AG09319 (cell line): ENCODE measurements at regions not wholly inside any gene's neighbourhood (a gene's known extent, or its start where the extent isn't known, plus 50 kb on each side); places are given as distances from the start of the nearest gene placed in this dataset.

Source experiments
- DNase-seq: peaks from one replicate; pipeline ENCODE4 v3.0.0-alpha.2; 2010; ENCODE audit warnings: low read depth; ENCODE audit errors: extremely low read depth
- TF ChIP-seq, protein P1 (sequence below): IDR thresholded peaks from 2 replicates; pipeline ENCODE4 v1.5.1; 2011; ENCODE audit warnings: low read depth, mild to moderate bottlenecking, inconsistent platforms, low read length, moderate library complexity

- DNase-seq = no peak
Observed at GRCh38 chr12:40505327-40505726, 186.9 kb upstream of the CNTN1 start.

DNA sequence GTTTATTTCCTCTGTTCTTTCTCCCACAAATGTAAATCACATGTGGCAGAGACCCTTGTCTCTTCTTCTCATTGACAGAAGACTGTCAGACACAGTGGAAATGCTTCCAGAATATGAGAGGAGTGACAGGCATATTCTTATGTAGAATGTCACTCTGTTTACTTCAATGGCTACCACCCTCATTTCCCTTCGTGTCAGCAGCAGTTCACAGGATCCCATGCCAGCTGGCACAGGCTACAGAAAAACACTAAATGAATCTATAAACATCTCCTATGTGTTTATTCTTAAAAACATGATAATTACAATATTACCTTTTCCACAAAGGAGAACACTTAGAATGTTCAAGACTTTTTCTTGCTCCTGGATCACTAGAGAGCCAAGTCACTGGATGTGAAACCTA lies 183.8 kb upstream of the CNTN1 start:
- DNase-seq = no peak
- TF ChIP-seq, protein P1, sequence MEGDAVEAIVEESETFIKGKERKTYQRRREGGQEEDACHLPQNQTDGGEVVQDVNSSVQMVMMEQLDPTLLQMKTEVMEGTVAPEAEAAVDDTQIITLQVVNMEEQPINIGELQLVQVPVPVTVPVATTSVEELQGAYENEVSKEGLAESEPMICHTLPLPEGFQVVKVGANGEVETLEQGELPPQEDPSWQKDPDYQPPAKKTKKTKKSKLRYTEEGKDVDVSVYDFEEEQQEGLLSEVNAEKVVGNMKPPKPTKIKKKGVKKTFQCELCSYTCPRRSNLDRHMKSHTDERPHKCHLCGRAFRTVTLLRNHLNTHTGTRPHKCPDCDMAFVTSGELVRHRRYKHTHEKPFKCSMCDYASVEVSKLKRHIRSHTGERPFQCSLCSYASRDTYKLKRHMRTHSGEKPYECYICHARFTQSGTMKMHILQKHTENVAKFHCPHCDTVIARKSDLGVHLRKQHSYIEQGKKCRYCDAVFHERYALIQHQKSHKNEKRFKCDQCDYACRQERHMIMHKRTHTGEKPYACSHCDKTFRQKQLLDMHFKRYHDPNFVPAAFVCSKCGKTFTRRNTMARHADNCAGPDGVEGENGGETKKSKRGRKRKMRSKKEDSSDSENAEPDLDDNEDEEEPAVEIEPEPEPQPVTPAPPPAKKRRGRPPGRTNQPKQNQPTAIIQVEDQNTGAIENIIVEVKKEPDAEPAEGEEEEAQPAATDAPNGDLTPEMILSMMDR = no peak

More at GRCh38 chr12:40505327-40505726, 186.9 kb upstream of the CNTN1 start:
- TF ChIP-seq, protein P1 = no peak

- no peak for DNase-seq
- TF ChIP-seq, protein P1 = no peak
Observed at GRCh38 chr12:40511341-40511740, 180.9 kb upstream of the CNTN1 start.

DNA sequence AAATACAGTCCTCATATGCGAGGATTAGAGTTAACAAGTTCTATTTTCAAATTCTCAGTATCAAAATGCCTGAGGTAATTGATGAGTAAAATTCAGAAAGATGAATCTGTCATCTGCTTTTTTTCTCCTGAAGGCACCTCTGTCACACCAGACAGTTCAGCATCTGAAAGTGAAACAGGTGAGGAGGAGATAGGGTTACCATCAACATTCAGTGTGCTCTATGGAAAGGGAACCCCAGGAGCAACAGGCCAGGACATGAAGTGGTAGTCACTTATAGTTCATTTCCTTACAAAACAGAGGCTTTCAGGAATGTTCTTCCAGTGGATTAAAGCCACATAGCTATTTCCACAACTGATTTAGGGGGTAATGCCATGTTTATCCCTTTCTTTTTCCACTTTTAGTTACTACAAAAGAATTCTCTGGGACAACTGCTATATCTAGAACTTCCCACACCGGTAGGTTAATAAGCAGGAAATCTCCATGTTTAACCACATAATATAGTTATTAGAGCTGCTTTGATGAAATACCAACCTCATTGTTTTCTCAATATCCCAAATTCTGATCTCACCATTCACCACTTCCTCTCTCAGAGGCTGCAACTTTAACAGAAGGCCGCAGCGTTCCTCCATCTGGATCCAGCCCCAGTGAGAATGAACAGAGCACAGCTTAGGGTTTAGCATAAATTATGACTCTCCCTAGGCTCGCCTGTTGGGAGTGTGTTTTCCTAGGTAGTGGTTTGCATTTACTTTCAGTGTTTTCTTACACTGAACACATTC lies 177.0 kb upstream of the CNTN1 start:
- TF ChIP-seq, protein P1 = no peak
- DNase-seq = no peak

DNA sequence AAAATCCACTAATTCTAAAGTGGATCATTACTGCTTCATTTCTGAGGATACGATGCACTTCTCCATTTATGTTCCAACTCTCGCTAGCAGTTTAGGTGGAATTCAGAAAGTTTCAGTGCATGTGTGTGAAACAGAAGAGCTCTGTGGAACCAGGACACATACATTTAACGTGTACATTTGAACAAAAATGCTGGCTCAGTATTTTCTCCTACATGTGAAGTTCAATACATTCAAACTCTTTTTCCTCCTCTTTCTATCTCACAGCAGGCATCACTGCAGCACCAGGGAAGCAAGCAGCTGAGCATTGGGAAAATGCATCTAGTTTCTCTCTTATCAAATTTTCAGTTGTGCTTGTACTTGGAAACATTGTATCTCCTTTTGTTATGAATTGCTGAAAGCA lies 169.4 kb upstream of the CNTN1 start:
- no peak for DNase-seq

DNA sequence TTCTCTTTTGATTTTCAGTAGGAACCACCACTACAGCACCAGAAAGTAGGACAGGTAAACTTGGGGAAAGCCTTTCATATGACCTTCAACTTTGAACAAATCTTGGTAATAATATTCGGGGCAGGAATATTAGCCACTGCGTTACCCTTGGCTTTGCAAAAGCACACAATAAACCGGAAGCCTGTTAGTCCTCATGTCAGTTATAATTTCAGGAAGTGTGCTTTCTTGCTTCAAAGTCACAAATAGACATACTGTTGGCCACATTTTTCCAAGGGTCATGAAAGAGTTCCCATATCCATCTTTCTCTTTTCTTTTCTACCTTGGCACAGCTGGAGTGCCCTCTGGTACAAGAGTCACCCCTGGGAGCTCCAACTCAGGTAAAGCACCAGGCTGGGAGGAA lies 167.2 kb upstream of the CNTN1 start:
- TF ChIP-seq, protein P1 = no peak
- no peak for DNase-seq

More for the DNA sequence above, 169.4 kb upstream of the CNTN1 start:
- TF ChIP-seq, protein P1 = no peak

DNA sequence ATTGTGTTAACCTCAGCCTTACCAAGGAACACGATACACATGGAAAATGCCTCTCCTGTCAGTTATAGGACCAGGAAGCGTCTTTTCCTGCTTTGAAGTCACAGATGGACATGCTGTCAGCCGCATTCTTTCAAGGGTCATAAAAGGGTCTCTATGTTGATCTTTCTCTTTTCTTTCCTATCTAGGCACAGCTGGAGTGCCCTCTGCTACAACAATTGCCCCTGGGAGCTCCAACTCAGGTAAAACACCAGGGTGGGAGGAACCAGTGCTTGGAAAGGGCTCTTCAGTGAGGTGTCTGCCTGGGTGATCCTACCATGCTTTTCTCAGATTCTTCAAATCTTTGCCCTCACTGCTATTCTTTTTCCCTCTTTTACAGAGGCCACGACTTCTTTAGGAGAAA lies 157.4 kb upstream of the CNTN1 start:
- DNase-seq = no peak
- TF ChIP-seq, protein P1 = no peak
